Colonic mucosa (tissue), 4 donors: ENCODE measurements at regions not wholly inside any gene's neighbourhood (a gene's known extent, or its start where the extent isn't known, plus 50 kb on each side); places are given as distances from the start of the nearest gene placed in this dataset.

Experiments
- DNase-seq: peaks from one replicate; pipeline ENCODE4 v3.0.0-alpha.2; 2020
- H3K27ac ChIP-seq: fragments of 200-600 bp; one replicate; pipeline ENCODE4 v1.8.0; 2021
- H3K27me3 ChIP-seq: fragments of 200-600 bp; one replicate; pipeline ENCODE4 v1.8.0; 2021
- H3K36me3 ChIP-seq: fragments of 200-600 bp; one replicate; pipeline ENCODE4 v1.8.0; 2021
- H3K4me1 ChIP-seq: fragments of 200-600 bp; one replicate; pipeline ENCODE4 v1.8.0; 2021; ENCODE audit warnings: mild to moderate bottlenecking
- H3K4me3 ChIP-seq: fragments of 200-600 bp; one replicate; pipeline ENCODE4 v1.8.0; 2021
- H3K9ac ChIP-seq, 2 donors: one replicate each; pipeline ENCODE4 v1.7.0; 2013; ENCODE audit warnings: control low read depth in 2 of 2, low read depth in 2 of 2, low read length in 2 of 2
- H3K9me3 ChIP-seq: fragments of 200-600 bp; one replicate; pipeline ENCODE4 v1.8.0; 2021
- intact Hi-C: fragments of 100-400 bp; cut with DNase I; formaldehyde crosslinking; loops from one replicate; pipeline ENCODE4 v1.14.1; 2022
- TF ChIP-seq, protein P1 (sequence below): fragments of 200-600 bp; IDR thresholded peaks from one replicate; pipeline ENCODE4 v1.8.0; 2022; ENCODE audit warnings: antibody characterized with exemption, mild to moderate bottlenecking
- donor health status: healthy.
- donor health status: DM: no; HTN: no; CAD: no.
- donor health status: DM: no; HTN: no; CAD: no.

DNA sequence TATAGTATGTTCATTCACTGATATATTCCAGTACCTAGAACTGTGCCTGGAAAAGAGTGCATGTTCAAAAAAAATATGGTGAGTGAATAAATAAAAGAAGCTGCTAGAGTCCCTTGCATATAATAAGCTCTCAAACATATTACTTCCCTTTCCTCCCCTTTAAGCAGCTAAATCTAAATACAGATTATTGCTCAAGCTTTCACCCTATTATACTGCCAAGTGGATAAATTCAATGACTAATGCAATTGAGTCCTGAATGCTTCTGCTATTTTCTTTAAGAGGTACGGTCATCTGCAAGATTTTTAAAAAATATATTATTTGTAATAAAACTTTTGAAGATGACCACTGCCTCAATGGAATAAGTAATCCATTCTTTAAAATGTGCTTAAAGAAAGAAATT lies 248.4 kb downstream of the PLK2 start:
- no peak overlapping the region for H3K27ac ChIP-seq
- no peaks in the 10 kb centered on the region for H3K4me1 ChIP-seq
- H3K9me3 ChIP-seq = no peaks in the 10 kb centered on the region
- no peak overlapping the region for H3K9ac ChIP-seq
- intact Hi-C loops = no loop called here
- no peaks in the 10 kb centered on the region for H3K27me3 ChIP-seq
- TF ChIP-seq, protein P1, sequence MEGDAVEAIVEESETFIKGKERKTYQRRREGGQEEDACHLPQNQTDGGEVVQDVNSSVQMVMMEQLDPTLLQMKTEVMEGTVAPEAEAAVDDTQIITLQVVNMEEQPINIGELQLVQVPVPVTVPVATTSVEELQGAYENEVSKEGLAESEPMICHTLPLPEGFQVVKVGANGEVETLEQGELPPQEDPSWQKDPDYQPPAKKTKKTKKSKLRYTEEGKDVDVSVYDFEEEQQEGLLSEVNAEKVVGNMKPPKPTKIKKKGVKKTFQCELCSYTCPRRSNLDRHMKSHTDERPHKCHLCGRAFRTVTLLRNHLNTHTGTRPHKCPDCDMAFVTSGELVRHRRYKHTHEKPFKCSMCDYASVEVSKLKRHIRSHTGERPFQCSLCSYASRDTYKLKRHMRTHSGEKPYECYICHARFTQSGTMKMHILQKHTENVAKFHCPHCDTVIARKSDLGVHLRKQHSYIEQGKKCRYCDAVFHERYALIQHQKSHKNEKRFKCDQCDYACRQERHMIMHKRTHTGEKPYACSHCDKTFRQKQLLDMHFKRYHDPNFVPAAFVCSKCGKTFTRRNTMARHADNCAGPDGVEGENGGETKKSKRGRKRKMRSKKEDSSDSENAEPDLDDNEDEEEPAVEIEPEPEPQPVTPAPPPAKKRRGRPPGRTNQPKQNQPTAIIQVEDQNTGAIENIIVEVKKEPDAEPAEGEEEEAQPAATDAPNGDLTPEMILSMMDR = no peak
- no peak overlapping the region for H3K4me3 ChIP-seq
- no peaks in the 10 kb centered on the region for H3K36me3 ChIP-seq
- DNase-seq = no peak

DNA sequence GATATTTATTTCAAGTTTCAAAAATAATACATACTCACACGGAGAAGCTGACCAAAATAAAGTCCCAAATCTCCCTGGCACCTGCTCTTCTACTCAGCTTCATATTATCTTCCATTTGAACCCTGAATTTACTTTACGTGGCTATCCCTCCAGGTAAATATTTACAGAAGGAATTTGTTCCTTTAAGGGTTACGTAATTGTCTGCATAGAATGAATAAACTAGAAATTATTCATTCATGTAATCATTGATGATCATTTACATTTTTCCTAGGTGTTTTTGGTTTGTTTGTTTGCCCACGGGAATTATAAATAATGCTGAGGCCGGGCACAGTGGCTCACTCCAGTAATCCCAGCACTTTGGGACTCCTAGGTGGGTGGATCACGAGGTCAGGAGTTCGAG lies 251.2 kb downstream of the PLK2 start:
- TF ChIP-seq, protein P1 = no peak
- intact Hi-C loops = no loop called here
- no peak overlapping the region for H3K4me3 ChIP-seq
- H3K4me1 ChIP-seq = no peaks in the 10 kb centered on the region
- no peaks in the 10 kb centered on the region for H3K27me3 ChIP-seq
- no peak for DNase-seq
- no peak overlapping the region for H3K27ac ChIP-seq
- no peak overlapping the region for H3K9ac ChIP-seq
- no peaks in the 10 kb centered on the region for H3K36me3 ChIP-seq
- no peaks in the 10 kb centered on the region for H3K9me3 ChIP-seq

DNA sequence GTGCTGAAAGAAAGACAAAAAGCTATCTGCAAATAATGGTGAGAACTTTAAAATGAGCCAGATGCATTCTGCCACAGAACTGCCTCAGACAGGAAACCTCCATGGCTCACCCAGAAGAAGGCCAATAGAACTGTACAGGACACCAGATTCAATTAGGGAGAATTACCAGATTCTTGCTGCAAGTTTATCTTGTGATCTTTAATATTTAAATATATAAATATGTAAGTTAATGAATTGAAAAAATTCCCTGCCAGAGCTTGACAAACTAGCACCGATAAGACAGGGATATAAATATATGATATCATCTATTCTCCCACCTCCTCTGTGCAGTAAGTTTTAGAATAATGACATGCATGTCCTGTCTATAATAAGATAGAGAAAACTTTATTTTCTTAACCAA lies 252.8 kb downstream of the PLK2 start:
- Histone ChIP-seq H3K9me3 (no peaks in the 10 kb centered on the region), H3K9ac (no peak overlapping the region), H3K4me1 (no peaks in the 10 kb centered on the region), H3K36me3 (no peaks in the 10 kb centered on the region), H3K27me3 (no peaks in the 10 kb centered on the region), H3K27ac (no peak overlapping the region), H3K4me3 (no peak overlapping the region)
- DNase-seq = no peak
- TF ChIP-seq, protein P1 = no peak
- intact Hi-C loops = no loop called here

DNA sequence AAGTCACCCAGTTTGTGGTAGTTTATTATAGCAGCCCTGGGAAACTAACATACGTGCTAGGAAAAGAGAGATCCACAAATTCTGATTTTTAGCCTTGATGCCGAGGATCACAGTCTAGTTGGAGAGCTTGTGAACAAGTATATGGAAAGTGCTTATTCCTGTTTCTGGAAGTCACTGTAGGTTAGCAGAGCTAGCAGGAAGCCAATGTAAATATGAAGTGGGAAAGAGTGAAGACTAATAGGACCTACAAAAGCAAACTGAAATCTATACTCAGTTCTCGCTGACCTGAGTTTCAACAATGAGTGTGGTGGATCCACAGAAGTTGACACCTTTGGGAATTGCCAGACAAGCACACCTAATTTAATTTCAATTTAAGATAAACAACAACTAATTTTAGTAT lies 254.9 kb downstream of the PLK2 start:
- Histone ChIP-seq H3K9ac (no peak overlapping the region), H3K36me3 (no peaks in the 10 kb centered on the region), H3K27me3 (no peaks in the 10 kb centered on the region), H3K9me3 (no peaks in the 10 kb centered on the region), H3K4me1 (no peaks in the 10 kb centered on the region), H3K4me3 (no peak overlapping the region), H3K27ac (no peak overlapping the region)
- DNase-seq = no peak
- TF ChIP-seq, protein P1 = no peak
- intact Hi-C loops = no loop called here

DNA sequence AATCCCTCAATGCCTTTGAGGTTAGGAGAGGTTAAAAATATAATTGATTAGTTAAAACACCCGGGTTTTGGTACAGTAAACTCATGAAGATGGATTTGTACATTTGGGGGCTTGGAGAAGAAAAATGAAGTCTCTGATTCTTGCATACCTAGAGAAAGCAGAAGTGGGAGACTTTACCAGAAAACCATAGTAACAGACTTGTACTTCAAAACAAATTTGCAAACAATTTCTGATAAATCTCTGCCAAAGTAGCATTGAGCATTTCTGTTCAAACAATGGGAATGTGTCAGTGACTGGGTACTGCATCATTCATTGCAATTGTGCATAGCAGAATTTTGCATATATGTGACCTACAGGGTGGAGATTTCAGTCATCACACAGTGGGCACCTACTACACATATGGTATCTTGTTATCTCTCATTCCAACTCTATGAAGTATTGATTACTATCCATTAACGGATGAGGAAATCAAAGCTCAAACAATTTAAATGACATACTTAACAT lies 256.9 kb downstream of the PLK2 start:
- DNase-seq = no peak
- no peak overlapping the region for H3K4me3 ChIP-seq
- intact Hi-C loops = no loop called here
- H3K9me3 ChIP-seq = no peaks in the 10 kb centered on the region
- TF ChIP-seq, protein P1 = no peak
- H3K9ac ChIP-seq = no peak overlapping the region
- no peaks in the 10 kb centered on the region for H3K4me1 ChIP-seq
- no peak overlapping the region for H3K27ac ChIP-seq
- no peaks in the 10 kb centered on the region for H3K27me3 ChIP-seq
- H3K36me3 ChIP-seq = no peaks in the 10 kb centered on the region
